ENCODE measurements at regions not wholly inside any gene's neighbourhood (a gene's known extent, or its start where the extent isn't known, plus 50 kb on each side); places are given as distances from the start of the nearest gene placed in this dataset.
A peak's percentile ranks its signal among the peaks of the same experiment; 100 is the strongest.

GRCh38 chr3:181510500-181510899 lies 201.2 kb upstream of the SOX2 start:
- H3K4me3 ChIP-seq = no peak overlapping the region
- intact Hi-C loops (cut with DNase I) = no loop called here
- peaks cover 0 to 8% (median 0%) of the 10 kb centered on the region in 3 donors for H3K9me3 ChIP-seq
- no peaks in the 10 kb centered on the region for H3K4me1 ChIP-seq
- 56 to 72% methylated on average over 2 to 3 of the region's 3 CpGs for WGBS, 2 donors
- no peaks in the 10 kb centered on the region for H3K27me3 ChIP-seq
- ATAC-seq (no peak), DNase-seq (no peak)
- no peaks in the 10 kb centered on the region for H3K36me3 ChIP-seq (replicated peaks in 1 of 2; ENCODE audit: insufficient read depth in 1 of 2, low read depth in 2 of 2)
- no peak overlapping the region for H3K27ac ChIP-seq
- TF ChIP-seq POLR2A (IDR thresholded peaks at IDR 0.05) = no peak
- TF ChIP-seq CTCF (IDR thresholded peaks at IDR 0.05) = no peak

GRCh38 chr3:181497358-181497757 lies 214.4 kb upstream of the SOX2 start:
- Histone ChIP-seq H3K27me3 (no peaks in the 10 kb centered on the region), H3K27ac (no peak overlapping the region), H3K36me3 (replicated peaks in 1 of 2; ENCODE audit: insufficient read depth in 1 of 2, low read depth in 2 of 2) (no peaks in the 10 kb centered on the region), H3K4me1 (no peaks in the 10 kb centered on the region), H3K4me3 (no peak overlapping the region), H3K9me3 (no peaks in the 10 kb centered on the region)
- DNase-seq = no peak
- intact Hi-C loops (cut with DNase I) = no loop called here
- 61 to 72% methylated on average over 3 of the region's 3 CpGs for WGBS, 2 donors
- ATAC-seq = no peak
- TF ChIP-seq CTCF (IDR thresholded peaks at IDR 0.05) (no peak), POLR2A (IDR thresholded peaks at IDR 0.05) (no peak)

- Histone ChIP-seq H3K27me3 (no peaks in the 10 kb centered on the region), H3K36me3 (replicated peaks in 1 of 2; ENCODE audit: insufficient read depth in 1 of 2, low read depth in 2 of 2) (no peaks in the 10 kb centered on the region), H3K27ac (no peak overlapping the region), H3K9me3 (no peaks in the 10 kb centered on the region), H3K4me1 (no peaks in the 10 kb centered on the region), H3K4me3 (no peak overlapping the region)
- WGBS, 2 donors = 69 to 71% methylated on average over 3 of the region's 3 CpGs
- intact Hi-C loops (cut with DNase I) = no loop called here
- ATAC-seq (no peak), DNase-seq (no peak)
- TF ChIP-seq CTCF (IDR thresholded peaks at IDR 0.05) (no peak), POLR2A (IDR thresholded peaks at IDR 0.05) (no peak)
Observed at GRCh38 chr3:181493423-181493822, 218.3 kb upstream of the SOX2 start.

- H3K36me3 ChIP-seq (replicated peaks in 1 of 2; ENCODE audit: insufficient read depth in 1 of 2, low read depth in 2 of 2) = no peaks in the 10 kb centered on the region
- H3K27ac ChIP-seq = no peak overlapping the region
- no peak overlapping the region for H3K4me3 ChIP-seq
- no peaks in the 10 kb centered on the region for H3K9me3 ChIP-seq
- peaks cover 8% of the 10 kb centered on the region for H3K4me1 ChIP-seq
- H3K27me3 ChIP-seq = no peaks in the 10 kb centered on the region
- WGBS, 2 donors = 78 to 81% methylated on average over 3 of the region's 3 CpGs
- TF ChIP-seq CTCF (IDR thresholded peaks at IDR 0.05) = no peak
- no peak for TF ChIP-seq POLR2A (IDR thresholded peaks at IDR 0.05)
- ATAC-seq (no peak), DNase-seq (no peak)
- intact Hi-C loops (cut with DNase I) = no loop called here
Observed at GRCh38 chr3:181488536-181488935, 223.2 kb upstream of the SOX2 start.

GRCh38 chr3:181487236-181487978 lies 224.3 kb upstream of the SOX2 start:
- Histone ChIP-seq H3K9me3 (no peaks in the 10 kb centered on the region), H3K27me3 (no peaks in the 10 kb centered on the region), H3K4me3 (no peak overlapping the region), H3K4me1 (peaks cover 8% of the 10 kb centered on the region), H3K27ac (no peak overlapping the region), H3K36me3 (replicated peaks in 1 of 2; ENCODE audit: insufficient read depth in 1 of 2, low read depth in 2 of 2) (no peaks in the 10 kb centered on the region)
- ATAC-seq (no peak), DNase-seq (peak in 1 of 4 donors; percentile 10)
- intact Hi-C loops (cut with DNase I) = no loop called here
- WGBS, 2 donors = 41 to 50% methylated on average over 5 of the region's 5 CpGs
- no peak for TF ChIP-seq CTCF (IDR thresholded peaks at IDR 0.05)
- no peak for TF ChIP-seq POLR2A (IDR thresholded peaks at IDR 0.05)

Measured in body of pancreas (tissue), 4 donors.